ENCODE measurements at regions not wholly inside any gene's neighbourhood (a gene's known extent, or its start where the extent isn't known, plus 50 kb on each side); places are given as distances from the start of the nearest gene placed in this dataset.

DNA sequence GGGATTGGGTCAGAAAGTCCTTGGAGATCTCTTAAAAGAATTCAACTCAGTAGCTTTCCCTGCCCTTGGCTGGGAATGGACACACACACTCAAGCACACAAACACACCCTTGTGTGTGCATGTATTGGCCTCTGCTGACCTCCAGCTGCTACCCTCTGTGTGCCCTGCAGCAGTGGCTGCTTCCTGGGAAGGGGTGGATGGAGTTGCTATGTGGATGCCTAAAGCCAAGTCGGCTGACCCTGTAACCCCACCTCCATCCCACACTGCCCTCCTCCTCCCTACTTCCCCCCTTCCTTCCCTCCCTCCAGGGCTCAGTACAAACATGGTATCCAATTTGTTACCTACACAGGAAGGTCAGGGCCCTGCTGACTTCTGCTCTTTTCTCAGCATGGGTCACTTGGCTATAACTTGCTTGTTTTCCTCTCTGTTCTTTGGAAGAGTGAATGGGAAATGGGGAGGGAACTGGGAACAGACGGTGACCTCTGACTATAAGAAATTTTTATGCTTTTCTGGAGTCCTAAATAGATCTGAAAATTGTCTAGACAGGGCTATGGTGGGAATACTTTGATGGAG lies 351.6 kb upstream of the TBX3 start:
- TF ChIP-seq TARDBP (IDR thresholded peaks at IDR 0.05): no peak
- no peak for TF ChIP-seq NFRKB (IDR thresholded peaks at IDR 0.05)
- TF ChIP-seq ELF4 (IDR thresholded peaks at IDR 0.05): no peak
- TF ChIP-seq HDGF (IDR thresholded peaks at IDR 0.05; ENCODE audit: borderline replicate concordance): no peak
- TF ChIP-seq BHLHE40 (IDR thresholded peaks at IDR 0.05; ENCODE audit: borderline replicate concordance): no peak
- no peak for TF ChIP-seq ZNF384 (IDR thresholded peaks at IDR 0.05)
- no peak for TF ChIP-seq FOXA1 (IDR thresholded peaks at IDR 0.05)
- TF ChIP-seq, protein P1, sequence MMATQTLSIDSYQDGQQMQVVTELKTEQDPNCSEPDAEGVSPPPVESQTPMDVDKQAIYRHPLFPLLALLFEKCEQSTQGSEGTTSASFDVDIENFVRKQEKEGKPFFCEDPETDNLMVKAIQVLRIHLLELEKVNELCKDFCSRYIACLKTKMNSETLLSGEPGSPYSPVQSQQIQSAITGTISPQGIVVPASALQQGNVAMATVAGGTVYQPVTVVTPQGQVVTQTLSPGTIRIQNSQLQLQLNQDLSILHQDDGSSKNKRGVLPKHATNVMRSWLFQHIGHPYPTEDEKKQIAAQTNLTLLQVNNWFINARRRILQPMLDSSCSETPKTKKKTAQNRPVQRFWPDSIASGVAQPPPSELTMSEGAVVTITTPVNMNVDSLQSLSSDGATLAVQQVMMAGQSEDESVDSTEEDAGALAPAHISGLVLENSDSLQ (IDR thresholded peaks at IDR 0.05): no peak
- no peak for TF ChIP-seq SP1 (IDR thresholded peaks at IDR 0.05)
- TF ChIP-seq LEF1 (IDR thresholded peaks at IDR 0.05; ENCODE audit: borderline replicate concordance): no peak
- no peak for TF ChIP-seq FOXM1 (IDR thresholded peaks at IDR 0.05; ENCODE audit: borderline replicate concordance)
- TF ChIP-seq SUZ12 (IDR thresholded peaks at IDR 0.05): no peak
